AG08396 (cell line): ENCODE measurements at regions not wholly inside any gene's neighbourhood (a gene's known extent, or its start where the extent isn't known, plus 50 kb on each side); places are given as distances from the start of the nearest gene placed in this dataset.

Source experiments
- DNase-seq: peaks from one replicate; pipeline ENCODE4 v3.0.0; 2012; ENCODE audit warnings: low spot score, mixed read lengths

DNA sequence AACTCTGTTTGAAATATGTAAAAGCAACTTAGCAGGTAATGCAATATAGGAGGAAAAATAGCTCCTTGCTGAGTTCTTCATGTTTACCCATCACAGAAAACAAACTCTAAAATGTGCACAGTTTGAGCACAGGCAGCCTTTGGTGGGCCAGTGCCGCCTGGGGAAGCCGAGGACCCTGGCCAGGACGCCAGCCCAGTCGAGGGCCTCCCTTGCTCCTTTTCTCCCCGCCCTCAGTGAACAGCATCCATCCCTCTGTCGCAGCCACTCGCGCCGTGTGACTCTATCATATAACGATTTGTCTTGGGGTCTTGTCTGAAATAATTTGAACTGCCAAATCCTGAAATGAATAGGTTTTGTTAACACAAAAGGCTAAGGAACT, 286.7 kb upstream of the IRX4 start:
- no peak for DNase-seq

DNA sequence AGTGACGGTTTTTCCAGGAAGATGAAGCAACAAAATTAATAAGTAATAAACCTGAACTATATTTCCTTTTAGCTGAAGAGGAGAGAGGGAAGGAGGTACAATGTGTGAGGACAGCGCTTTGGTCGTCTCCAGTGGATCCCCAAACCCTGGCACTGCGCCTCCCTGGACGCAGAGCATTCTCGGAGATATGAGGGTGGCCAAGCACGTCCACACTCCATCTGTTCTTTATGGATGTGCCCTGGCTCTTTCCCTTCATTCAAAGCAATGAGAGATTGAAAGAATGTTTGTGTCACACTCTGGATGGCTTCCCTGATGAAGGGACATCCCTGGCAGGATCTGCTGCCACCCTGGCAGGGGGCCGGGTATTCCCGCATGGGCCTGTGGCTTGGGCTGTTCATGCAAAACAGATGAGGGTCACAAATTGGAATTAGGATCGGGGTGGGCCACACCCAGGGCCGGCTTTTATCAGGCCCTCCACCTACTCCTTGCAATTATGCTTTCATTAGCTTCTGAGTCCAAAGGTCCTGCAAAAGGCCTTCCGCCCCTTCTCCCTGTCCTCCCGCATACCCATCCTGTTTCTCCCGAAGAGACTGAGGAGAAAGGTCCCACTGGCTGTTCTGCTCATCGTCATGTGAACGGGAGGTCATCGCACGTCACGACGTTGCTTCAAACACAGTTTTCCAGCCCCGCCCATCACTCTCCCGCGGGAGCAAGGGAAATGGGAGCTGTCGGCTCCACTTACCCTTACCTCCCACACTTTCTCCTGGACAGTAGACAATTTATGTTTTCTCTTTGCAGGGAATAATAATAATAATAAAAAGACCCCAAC, 286.1 kb upstream of the IRX4 start:
- DNase-seq, result no peak

DNA sequence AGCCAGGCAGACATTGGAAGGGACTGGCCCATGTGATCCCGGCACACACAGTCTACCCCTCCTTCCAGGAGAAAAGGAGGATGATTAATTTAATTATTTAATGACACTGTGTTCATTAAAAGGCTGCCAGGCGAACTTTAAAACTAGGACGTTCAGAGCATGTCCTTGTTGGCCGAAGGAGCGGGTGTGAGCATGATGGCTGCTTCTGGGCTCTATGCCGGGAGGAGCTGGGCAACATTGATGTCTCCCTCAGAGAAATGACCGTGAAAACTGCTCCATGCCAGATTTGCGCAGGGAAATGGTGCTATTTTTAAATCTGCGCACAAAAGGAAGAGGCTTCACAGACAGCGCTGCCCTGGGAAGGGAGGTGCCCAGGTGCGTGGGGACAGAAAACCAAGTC, 284.9 kb upstream of the IRX4 start:
- no peak for DNase-seq

DNA sequence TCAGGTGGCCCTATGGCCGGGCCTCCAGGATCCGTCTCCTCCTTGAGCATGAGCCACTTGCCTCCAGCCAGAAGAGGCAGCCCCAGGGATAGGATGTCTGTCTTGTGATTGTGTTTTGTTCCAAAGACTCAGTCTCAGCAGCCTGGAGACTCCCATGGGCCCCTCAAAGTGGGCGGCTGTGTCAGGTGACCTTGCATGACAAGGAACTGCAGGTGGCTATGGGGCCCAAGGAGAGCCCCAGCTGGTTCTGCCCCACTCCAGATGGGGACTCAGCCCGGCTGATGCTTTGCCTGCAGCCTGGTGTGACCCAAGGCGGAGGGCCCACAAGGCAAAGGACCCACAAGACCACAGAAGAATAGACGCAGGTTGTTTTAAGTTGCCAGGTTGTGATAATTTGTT, 284.3 kb upstream of the IRX4 start:
- DNase-seq, result no peak

- no peak for DNase-seq
Measured at GRCh38 chr5:2166306-2166978, 283.7 kb upstream of the IRX4 start.

GRCh38 chr5:2165615-2166305, 283.0 kb upstream of the IRX4 start:
- no peak for DNase-seq

DNA sequence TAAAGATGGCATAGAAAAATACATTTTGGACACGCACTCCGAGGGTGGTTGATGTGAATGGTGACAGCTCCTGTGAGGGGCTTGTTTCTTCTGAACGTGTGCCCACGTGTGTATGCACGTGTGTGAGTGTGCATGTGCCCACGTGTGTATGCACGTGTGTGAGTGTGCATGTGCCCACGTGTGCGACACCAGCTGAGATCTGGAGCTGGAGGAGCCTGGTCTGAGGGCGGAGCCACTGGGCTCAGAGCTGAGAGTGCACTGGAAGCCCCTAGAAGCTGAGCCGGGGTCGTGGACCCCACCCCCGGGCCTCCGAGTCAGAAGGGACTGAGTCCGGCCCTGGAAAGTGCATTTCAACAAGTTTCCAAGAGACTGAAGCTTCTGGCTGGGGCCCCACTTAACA, 282.5 kb upstream of the IRX4 start:
- no peak for DNase-seq

DNA sequence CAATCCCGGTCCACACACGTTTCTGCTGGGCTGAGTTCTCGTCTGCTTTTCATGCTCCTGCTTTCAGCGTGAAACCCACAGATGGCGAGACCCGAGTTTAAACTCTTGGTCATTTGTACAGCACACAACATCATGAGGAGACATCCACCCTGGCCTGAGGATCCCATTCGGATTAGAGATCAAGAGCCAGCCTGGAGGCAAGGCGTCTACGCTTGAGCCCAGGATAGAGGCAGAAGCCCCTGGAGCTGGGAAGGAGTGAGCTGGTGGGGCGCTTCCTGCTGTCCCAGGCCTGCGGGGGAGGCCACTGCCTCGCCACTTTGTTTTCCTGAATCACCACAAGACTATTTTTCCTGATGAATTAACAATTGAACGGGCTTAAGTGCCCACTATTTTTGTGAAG, 281.9 kb upstream of the IRX4 start:
- DNase-seq, result no peak

GRCh38 chr5:2163940-2164490, 281.3 kb upstream of the IRX4 start:
- no peak for DNase-seq

DNA sequence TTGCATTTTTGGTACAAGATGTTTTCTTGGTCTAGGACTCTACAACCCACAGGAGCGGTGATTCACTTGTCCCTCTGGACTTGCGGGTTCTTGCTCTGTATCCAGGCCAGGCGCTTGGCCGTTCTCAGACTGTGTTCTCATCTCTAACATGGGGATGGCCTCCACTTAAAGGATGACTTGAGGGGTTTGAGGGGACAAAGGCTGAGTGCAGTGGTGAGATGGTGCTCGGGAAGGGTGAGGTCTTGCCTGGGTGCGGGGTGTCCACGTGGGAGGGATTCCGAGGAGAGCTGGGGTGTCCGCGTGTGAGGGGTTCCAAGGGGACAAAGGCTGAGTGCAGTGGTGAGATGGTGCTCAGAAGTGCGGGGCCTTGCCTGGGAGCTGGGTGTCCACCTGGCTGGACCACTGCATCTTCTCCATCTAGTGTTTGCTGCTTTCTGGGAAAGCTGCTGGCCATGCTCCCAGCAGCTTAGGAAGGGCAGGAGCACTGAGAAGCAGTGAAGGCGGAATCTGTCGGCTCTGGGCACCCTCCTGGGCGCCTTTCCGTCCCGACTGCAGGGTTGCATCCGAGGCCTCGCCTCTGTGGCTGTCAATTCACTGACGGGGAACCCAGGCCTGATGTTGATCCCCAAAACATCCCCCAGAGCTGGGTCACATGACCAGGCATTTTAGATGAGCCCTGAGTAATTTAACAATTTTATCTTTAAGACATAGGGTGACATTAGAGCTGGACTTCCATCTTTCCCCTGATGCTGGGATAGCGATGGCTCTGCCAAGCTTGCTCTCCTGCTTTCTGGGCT, 280.5 kb upstream of the IRX4 start:
- DNase-seq, result no peak

DNA sequence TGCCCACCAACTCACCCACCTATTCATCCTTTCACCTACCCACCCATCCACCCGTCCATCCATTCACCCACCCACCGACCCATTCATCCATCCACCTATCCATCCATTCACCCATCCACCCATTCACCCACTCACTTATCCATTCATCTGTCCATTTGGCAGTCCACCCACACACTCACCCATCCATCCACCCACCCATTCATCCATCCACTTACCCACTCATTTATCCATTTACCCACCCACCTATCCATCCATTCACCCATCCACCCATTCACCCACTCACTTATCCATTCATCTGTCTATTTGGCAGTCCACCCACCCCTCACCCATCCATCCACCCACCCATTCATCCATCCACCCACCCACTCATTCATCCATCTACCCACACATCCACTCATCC, 278.1 kb upstream of the IRX4 start:
- no peak for DNase-seq

DNA sequence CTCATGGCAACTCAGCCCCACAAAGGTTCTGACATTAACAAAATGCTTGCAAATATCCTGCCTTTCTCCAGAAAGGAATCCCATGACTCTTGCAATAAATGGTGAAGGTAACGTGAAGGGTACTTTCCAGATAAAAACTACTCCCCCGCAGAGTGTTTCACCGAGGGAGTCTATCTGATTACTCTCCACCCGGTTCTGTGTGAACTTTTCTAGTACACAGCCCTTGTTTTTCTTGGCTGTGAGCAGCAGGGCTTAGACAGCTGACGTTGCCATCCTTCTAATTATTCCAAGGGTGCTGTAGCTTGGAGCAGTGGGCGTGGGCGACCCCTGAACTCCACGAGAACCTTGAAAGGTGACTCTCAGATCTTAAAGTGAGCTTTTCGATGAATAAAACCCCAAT, 276.0 kb upstream of the IRX4 start:
- DNase-seq, result no peak

GRCh38 chr5:2158109-2158508, 275.4 kb upstream of the IRX4 start:
- no peak for DNase-seq

GRCh38 chr5:2157372-2157771, 274.6 kb upstream of the IRX4 start:
- DNase-seq, result no peak

DNA sequence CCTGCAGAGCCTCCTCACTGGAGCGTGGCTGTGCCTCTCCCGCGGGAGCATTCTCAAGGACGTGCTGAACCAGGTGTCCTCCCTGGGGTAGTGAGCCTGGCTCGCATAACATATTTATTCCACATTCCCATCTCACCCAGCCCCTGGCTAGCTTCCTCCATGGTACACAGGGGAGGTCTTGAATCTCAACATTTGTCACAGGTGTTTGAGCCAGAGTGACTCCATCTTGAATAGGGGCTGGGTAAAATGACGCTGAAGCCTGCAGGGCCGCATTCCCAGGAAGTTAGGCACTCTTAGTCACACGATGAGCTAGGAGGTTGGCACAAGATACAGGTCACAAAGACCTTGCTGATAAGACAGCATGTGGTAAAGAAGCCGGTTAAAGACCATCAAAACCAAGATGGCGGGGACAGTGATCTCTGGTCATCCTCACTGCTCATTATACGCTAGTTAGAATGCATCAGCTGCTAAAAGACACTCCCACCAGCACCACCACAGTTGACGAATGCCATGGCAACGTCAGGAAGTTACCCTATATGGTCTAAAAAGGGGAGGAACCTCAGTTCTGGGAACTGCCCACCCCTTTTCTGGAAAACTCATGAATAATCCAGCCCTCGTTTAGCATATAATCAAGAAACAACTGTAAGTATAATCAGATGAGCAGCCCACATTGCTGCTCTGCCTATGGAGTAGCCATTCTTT, 273.8 kb upstream of the IRX4 start:
- no peak for DNase-seq

DNA sequence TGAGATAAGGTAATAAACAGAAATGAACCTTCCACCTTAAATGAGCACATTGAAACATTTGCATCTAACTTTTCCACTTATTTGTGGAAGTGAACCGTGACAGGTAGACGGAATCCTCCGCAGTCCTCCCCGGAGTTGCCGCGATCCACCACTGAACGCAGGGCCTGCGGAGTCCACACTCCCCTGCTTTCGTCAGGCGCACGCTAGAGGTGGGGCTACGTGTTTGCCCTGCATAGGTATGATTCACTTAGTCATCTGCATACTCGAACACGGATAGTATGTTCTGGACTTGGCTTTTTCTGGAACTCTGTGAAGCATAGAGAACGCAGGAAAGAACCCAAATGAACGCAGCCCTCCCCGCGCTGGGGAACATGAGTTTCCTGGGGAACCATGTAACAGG, 272.8 kb upstream of the IRX4 start:
- no peak for DNase-seq

GRCh38 chr5:2153802-2154201, 271.1 kb upstream of the IRX4 start:
- DNase-seq, result no peak

- DNase-seq, result no peak
Measured at GRCh38 chr5:2153350-2153749, 270.6 kb upstream of the IRX4 start.

DNA sequence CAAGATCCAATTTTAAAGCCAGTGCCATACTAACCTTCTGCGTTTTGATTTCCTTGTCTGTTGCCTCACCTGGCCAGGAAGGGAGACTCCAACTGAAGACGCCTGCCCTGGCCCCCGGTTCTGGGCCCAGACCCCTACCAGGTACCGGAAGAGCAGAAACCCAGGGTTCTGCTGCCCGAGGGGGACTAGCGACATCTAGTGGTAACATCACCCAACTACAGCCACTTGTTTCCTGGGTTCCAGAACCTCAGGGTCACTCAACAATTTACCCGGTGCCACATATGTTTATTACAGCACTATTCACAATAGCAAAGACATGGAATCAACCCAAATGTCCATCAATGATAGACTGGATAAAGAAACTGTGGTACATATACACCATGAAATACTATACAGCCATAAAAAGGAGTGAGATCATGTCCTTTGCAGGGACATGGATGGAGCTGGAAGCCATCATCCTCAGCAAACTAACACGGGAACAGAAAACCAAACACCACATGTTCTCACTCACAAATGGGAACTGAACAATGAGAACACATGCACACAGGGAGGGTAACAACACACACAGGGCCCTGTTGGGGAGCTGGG, 268.7 kb upstream of the IRX4 start:
- peak; percentile 27 for DNase-seq

- DNase-seq, result no peak
Measured at GRCh38 chr5:2149195-2149539, 266.4 kb upstream of the IRX4 start.
